Small intestine (tissue), 7 donors: ENCODE measurements at regions not wholly inside any gene's neighbourhood (a gene's known extent, or its start where the extent isn't known, plus 50 kb on each side); places are given as distances from the start of the nearest gene placed in this dataset.

Experiments used
- DNase-seq, 2 donors: peaks; one replicate each; pipeline versions ENCODE4 v3.0.0 to v3.0.0-alpha.2; 2013
- FAIRE-seq: peaks from 2 replicates; lab custom pipeline; 2012; peaks lifted over from hg19 to GRCh38; lab: Jason Lieb, UNC
- H3K27ac ChIP-seq, 3 donors: one replicate each; pipeline ENCODE4 v1.5.1; 2013; ENCODE audit warnings: low read length in 2 of 3, mild to moderate bottlenecking in 2 of 3, control low read depth in 1 of 3, inconsistent platforms in 1 of 3, low read depth in 1 of 3, moderate library complexity in 1 of 3
- H3K27me3 ChIP-seq, 3 donors: one replicate each; pipeline ENCODE4 v1.6.1; 2013; ENCODE audit warnings: low read length in 3 of 3, inconsistent platforms in 1 of 3; ENCODE audit not compliant: control insufficient read depth in 3 of 3, insufficient read depth in 3 of 3
- H3K36me3 ChIP-seq, 3 donors: one replicate each; pipeline ENCODE4 v1.6.1; 2013; ENCODE audit warnings: low read length in 3 of 3, inconsistent platforms in 1 of 3, low read depth in 1 of 3, mild to moderate bottlenecking in 1 of 3, moderate library complexity in 1 of 3; ENCODE audit not compliant: control insufficient read depth in 3 of 3, insufficient read depth in 2 of 3
- H3K4me1 ChIP-seq, 3 donors: one replicate each; pipeline ENCODE4 v1.6.1; 2013; ENCODE audit warnings: low read length in 2 of 3, inconsistent platforms in 1 of 3, low read depth in 1 of 3, mild to moderate bottlenecking in 1 of 3, moderate library complexity in 1 of 3; ENCODE audit not compliant: control insufficient read depth in 3 of 3, insufficient read depth in 2 of 3
- H3K4me3 ChIP-seq, 3 donors: one replicate each; pipeline ENCODE4 v1.5.1; 2013; ENCODE audit warnings: low read length in 3 of 3, control low read depth in 1 of 3, inconsistent platforms in 1 of 3, low read depth in 1 of 3, mild to moderate bottlenecking in 1 of 3, moderate library complexity in 1 of 3
- H3K9me3 ChIP-seq, 2 donors: one replicate each; pipeline ENCODE4 v1.6.1; 2013; ENCODE audit warnings: low read depth in 1 of 2, low read length in 1 of 2; ENCODE audit not compliant: control insufficient read depth in 2 of 2, insufficient read depth in 1 of 2
- WGBS, 3 donors: extraction: QIAGEN DNeasy Blood & Tissue Kit; methylation state at CpG; one replicate each; pipeline ENCODE4 v1.1.7; 2013; 5-methylcytosine and 5-hydroxymethylcytosine counted together
- donor health status: healthy with polysubstance abuse.
- donor health status: control.
- donor health status: control.
- donor health status: Bipolar disorder and iron deficiency.
- donor health status: healthy.

GRCh38 chr1:47635597-47635996 lies 197.8 kb downstream of the FOXD2 start:
- Histone ChIP-seq H3K9me3 (no peaks in the 10 kb centered on the region), H3K27me3 (no peaks in the 10 kb centered on the region), H3K4me3 (no peak overlapping the region), H3K4me1 (peaks cover 0 to 3% (median 0%) of the 10 kb centered on the region in 3 donors), H3K36me3 (no peaks in the 10 kb centered on the region), H3K27ac (no peak overlapping the region)
- 72 to 86% (median 80%) methylated on average over 2 of the region's 2 CpGs for WGBS, 3 donors
- DNase-seq (no peak), FAIRE-seq (no peak)

GRCh38 chr1:47637111-47637685 lies 199.4 kb downstream of the FOXD2 start:
- H3K27ac ChIP-seq, result no peak overlapping the region
- FAIRE-seq (no peak), DNase-seq (no peak)
- peaks cover 0 to 3% (median 0%) of the 10 kb centered on the region in 3 donors for H3K4me1 ChIP-seq
- H3K36me3 ChIP-seq, result no peaks in the 10 kb centered on the region
- 79 to 85% (median 83%) methylated on average over 6 of the region's 6 CpGs for WGBS, 3 donors
- no peaks in the 10 kb centered on the region for H3K27me3 ChIP-seq
- no peak overlapping the region for H3K4me3 ChIP-seq
- no peaks in the 10 kb centered on the region for H3K9me3 ChIP-seq

DNA sequence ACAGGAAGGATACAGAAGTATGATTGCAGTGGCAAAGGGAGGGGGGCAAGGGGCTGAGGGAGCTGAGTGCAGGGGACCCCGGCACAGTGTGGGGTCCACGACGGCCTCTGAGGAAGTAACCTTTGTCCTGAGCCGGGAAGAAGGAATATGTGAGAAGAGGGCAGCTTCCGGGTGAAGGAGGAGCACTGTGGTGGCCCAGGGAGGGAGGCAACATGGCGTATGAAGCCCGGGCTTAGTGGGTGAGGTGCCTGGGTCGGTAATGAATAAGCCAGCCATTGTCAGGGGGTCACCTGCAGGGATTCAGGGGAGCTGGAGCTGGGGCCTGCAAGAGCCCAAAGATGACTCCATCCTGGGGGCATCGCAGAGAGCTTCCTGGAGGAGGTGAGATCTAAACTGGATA lies 200.4 kb downstream of the FOXD2 start:
- no peaks in the 10 kb centered on the region for H3K36me3 ChIP-seq
- no peaks in the 10 kb centered on the region for H3K27me3 ChIP-seq
- no peak overlapping the region for H3K27ac ChIP-seq
- WGBS, 3 donors, result 42 to 56% (median 42%) methylated on average over 9 of the region's 9 CpGs
- H3K4me3 ChIP-seq, result no peak overlapping the region
- H3K9me3 ChIP-seq, result no peaks in the 10 kb centered on the region
- DNase-seq (no peak), FAIRE-seq (no peak)
- peaks cover 0 to 3% (median 0%) of the 10 kb centered on the region in 3 donors for H3K4me1 ChIP-seq

- Histone ChIP-seq H3K4me1 (peaks cover 0 to 3% (median 0%) of the 10 kb centered on the region in 3 donors), H3K4me3 (no peak overlapping the region), H3K36me3 (no peaks in the 10 kb centered on the region), H3K27ac (no peak overlapping the region), H3K9me3 (no peaks in the 10 kb centered on the region), H3K27me3 (no peaks in the 10 kb centered on the region)
- no peak for FAIRE-seq
- 72 to 79% (median 77%) methylated on average over 5 of the region's 5 CpGs for WGBS, 3 donors
- DNase-seq, result no peak
These were observed 200.9 kb downstream of the FOXD2 start for GRCh38 chr1:47638713-47639112.

- Histone ChIP-seq H3K27me3 (peaks cover 0 to 2% (median 0%) of the 10 kb centered on the region in 3 donors), H3K4me3 (no peak overlapping the region), H3K4me1 (peaks cover 0 to 3% (median 0%) of the 10 kb centered on the region in 3 donors), H3K27ac (peak overlapping the region in 1 of 3 donors; percentile 4), H3K36me3 (no peaks in the 10 kb centered on the region), H3K9me3 (no peaks in the 10 kb centered on the region)
- DNase-seq (no peak), FAIRE-seq (no peak)
- 77 to 89% (median 87%) methylated on average over 20 of the region's 20 CpGs for WGBS, 3 donors
These were observed 205.7 kb downstream of the FOXD2 start for GRCh38 chr1:47643306-47644211.

DNA sequence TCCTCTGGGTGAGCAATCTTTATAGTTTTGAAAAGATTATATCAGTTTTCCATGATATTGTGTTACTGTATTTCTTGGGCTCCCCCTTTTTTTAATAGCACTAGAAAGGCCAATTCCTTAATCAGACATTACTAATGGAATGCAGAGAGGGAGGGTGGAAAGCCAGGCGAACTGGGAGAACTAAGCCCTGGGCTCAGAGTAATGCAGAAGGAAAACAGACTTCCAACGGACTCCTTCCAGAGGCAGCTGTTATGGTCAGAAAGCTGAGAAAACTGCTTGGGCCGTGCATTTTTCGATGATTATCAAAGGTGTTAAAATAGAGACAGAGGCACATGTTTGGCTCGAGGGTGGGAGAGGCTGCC lies 206.3 kb downstream of the FOXD2 start:
- FAIRE-seq (no peak), DNase-seq (no peak)
- WGBS, 3 donors, result 68 to 86% (median 82%) methylated on average over 5 of the region's 5 CpGs
- no peak overlapping the region for H3K4me3 ChIP-seq
- H3K4me1 ChIP-seq, result peaks cover 0 to 3% (median 0%) of the 10 kb centered on the region in 3 donors
- no peaks in the 10 kb centered on the region for H3K36me3 ChIP-seq
- peaks cover 0 to 2% (median 0%) of the 10 kb centered on the region in 3 donors for H3K27me3 ChIP-seq
- H3K27ac ChIP-seq, result peak overlapping the region in 1 of 3 donors; percentile 8
- H3K9me3 ChIP-seq, result no peaks in the 10 kb centered on the region

DNA sequence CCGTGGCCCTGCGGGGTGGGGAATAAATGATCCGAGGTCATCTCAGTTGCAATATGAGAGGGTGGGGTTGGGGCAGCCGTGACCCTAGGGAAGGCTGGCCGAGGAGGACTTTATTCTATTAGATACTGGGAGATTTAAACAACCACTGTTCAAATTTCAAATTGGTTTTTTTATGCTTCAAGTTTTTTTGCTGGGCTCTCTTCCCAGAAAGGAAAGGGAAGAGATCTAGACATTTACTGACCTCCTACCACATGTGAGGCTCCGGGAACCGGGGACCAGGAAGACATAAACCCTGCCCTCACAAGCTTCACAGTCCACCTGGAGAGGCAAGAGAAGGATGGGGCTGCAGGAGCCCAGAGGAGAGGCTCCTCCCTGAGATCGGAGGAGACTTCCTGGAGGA lies 207.3 kb downstream of the FOXD2 start:
- Histone ChIP-seq H3K27me3 (peaks cover 0 to 2% (median 0%) of the 10 kb centered on the region in 3 donors), H3K36me3 (no peaks in the 10 kb centered on the region), H3K4me3 (no peak overlapping the region), H3K4me1 (peaks cover 0 to 6% (median 0%) of the 10 kb centered on the region in 3 donors), H3K9me3 (no peaks in the 10 kb centered on the region), H3K27ac (no peak overlapping the region)
- 23 to 41% (median 34%) methylated on average over 8 of the region's 8 CpGs for WGBS, 3 donors
- FAIRE-seq, result no peak
- no peak for DNase-seq

DNA sequence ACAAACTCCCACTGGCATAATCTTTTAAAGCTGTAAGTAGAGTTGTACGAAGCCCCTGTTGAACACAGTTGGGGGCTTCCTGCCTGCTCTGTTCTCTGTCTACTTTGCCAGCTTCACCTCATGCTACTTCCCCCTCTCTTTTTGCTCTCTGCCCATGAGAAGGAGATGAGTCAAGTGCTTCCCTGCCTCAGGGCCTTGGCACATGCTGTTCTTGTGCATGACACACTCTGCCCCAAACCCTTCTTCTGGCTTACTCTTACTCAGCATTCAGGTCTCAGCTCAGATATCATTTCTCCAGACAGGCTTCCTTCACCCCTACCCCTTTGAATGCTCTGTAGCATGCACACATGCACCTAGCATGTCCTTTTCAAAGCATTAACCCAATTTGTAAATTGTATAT lies 208.8 kb downstream of the FOXD2 start:
- Histone ChIP-seq H3K27ac (no peak overlapping the region), H3K36me3 (no peaks in the 10 kb centered on the region), H3K27me3 (peaks cover 0 to 2% (median 0%) of the 10 kb centered on the region in 3 donors), H3K4me1 (peaks cover 3 to 21% (median 4%) of the 10 kb centered on the region in 3 donors), H3K4me3 (no peak overlapping the region), H3K9me3 (no peaks in the 10 kb centered on the region)
- DNase-seq (no peak), FAIRE-seq (no peak)
- 85 to 100% (median 93%) methylated on average over 1 of the region's 1 CpG for WGBS, 3 donors
